ENCODE measurements at regions not wholly inside any gene's neighbourhood (a gene's known extent, or its start where the extent isn't known, plus 50 kb on each side); places are given as distances from the start of the nearest gene placed in this dataset.

- TF ChIP-seq CTCF (IDR thresholded peaks at IDR 0.05; ENCODE audit: low read length, missing control alignments): no peak
These were observed 405.7 kb upstream of the SALL1 start for GRCh38 chr16:51556694-51557340.

GRCh38 chr16:51553910-51554309 is 402.8 kb upstream of the SALL1 start:
- TF ChIP-seq CTCF (IDR thresholded peaks at IDR 0.05; ENCODE audit: low read length, missing control alignments): no peak
- peak; percentile 53 for DNase-seq (ENCODE audit: low read depth)

More at GRCh38 chr16:51556694-51557340, 405.7 kb upstream of the SALL1 start:
- DNase-seq (ENCODE audit: low read depth): peak; percentile 88
- no peak overlapping the region for H3K4me3 ChIP-seq (replicated peaks; ENCODE audit: low read depth, low read length)

GRCh38 chr16:51553314-51553713 is 402.2 kb upstream of the SALL1 start:
- no peak for TF ChIP-seq CTCF (IDR thresholded peaks at IDR 0.05; ENCODE audit: low read length, missing control alignments)
- no peak overlapping the region for H3K4me3 ChIP-seq (replicated peaks; ENCODE audit: low read depth, low read length)
- no peak for DNase-seq (ENCODE audit: low read depth)

More at GRCh38 chr16:51553910-51554309, 402.8 kb upstream of the SALL1 start:
- H3K4me3 ChIP-seq (replicated peaks; ENCODE audit: low read depth, low read length): no peak overlapping the region

GRCh38 chr16:51550800-51551347 is 399.8 kb upstream of the SALL1 start:
- no peak for TF ChIP-seq CTCF (IDR thresholded peaks at IDR 0.05; ENCODE audit: low read length, missing control alignments)
- DNase-seq (ENCODE audit: low read depth): no peak
- H3K4me3 ChIP-seq (replicated peaks; ENCODE audit: low read depth, low read length): no peak overlapping the region

GRCh38 chr16:51549836-51550235 is 398.8 kb upstream of the SALL1 start:
- H3K4me3 ChIP-seq (replicated peaks; ENCODE audit: low read depth, low read length): no peak overlapping the region
- DNase-seq (ENCODE audit: low read depth): peak; percentile 54
- TF ChIP-seq CTCF (IDR thresholded peaks at IDR 0.05; ENCODE audit: low read length, missing control alignments): no peak

- no peak for DNase-seq (ENCODE audit: low read depth)
- no peak for TF ChIP-seq CTCF (IDR thresholded peaks at IDR 0.05; ENCODE audit: low read length, missing control alignments)
- H3K4me3 ChIP-seq (replicated peaks; ENCODE audit: low read depth, low read length): no peak overlapping the region
These were observed 394.9 kb upstream of the SALL1 start for GRCh38 chr16:51545951-51546350.

All from fibroblast of pulmonary artery (primary cell).